Keratinocyte (primary cell): ENCODE measurements at regions not wholly inside any gene's neighbourhood (a gene's known extent, or its start where the extent isn't known, plus 50 kb on each side); places are given as distances from the start of the nearest gene placed in this dataset.

Experiments
- DNase-seq: peaks from one replicate; pipeline ENCODE4 v3.0.0-alpha.2; 2011; ENCODE audit warnings: low read depth, missing footprints, low spot score
- FAIRE-seq: peaks from 2 replicates; lab custom pipeline; 2011; peaks lifted over from hg19 to GRCh38; lab: Jason Lieb, UNC
- H2AFZ ChIP-seq: 2 replicates; pipeline ENCODE4 v1.6.0; 2012; ENCODE audit warnings: low read length, control low read depth, inconsistent platforms; ENCODE audit not compliant: control insufficient read depth
- H3K27ac ChIP-seq: 2 replicates; pipeline ENCODE4 v1.5.1; 2011; ENCODE audit warnings: low read length; ENCODE audit not compliant: control insufficient read depth, insufficient read depth
- H3K27me3 ChIP-seq: 3 replicates; pipeline ENCODE4 v1.6.0; 2011; ENCODE audit warnings: low read length; ENCODE audit not compliant: control insufficient read depth, insufficient read depth; ENCODE audit errors: extremely low read depth
- H3K36me3 ChIP-seq, 2 experiments: 2 replicates in 1 of 2; 3 replicates in 1 of 2; pipeline ENCODE4 v1.5.1; 2011; ENCODE audit warnings: low read length in 2 of 2, mild to moderate bottlenecking in 1 of 2; ENCODE audit not compliant: control insufficient read depth in 2 of 2, insufficient read depth in 2 of 2; ENCODE audit errors: extremely low read depth in 1 of 2
- H3K4me1 ChIP-seq: 3 replicates; pipeline ENCODE4 v1.5.1; 2011; ENCODE audit warnings: low read length; ENCODE audit not compliant: control insufficient read depth, insufficient read depth; ENCODE audit errors: extremely low read depth
- H3K4me2 ChIP-seq: 3 replicates; pipeline ENCODE4 v1.6.0; 2011; ENCODE audit warnings: low read depth, low read length; ENCODE audit not compliant: control insufficient read depth, insufficient read depth; ENCODE audit errors: extremely low read depth
- H3K4me3 ChIP-seq, 3 experiments: fragments of 200-600 bp in 1 of 3; sonication (generic) in 1 of 3; 2 replicates in 2 of 3; 3 replicates in 1 of 3; pipeline ENCODE4 v1.5.1; 2011 to 2016; ENCODE audit warnings: low read length in 3 of 3, mild to moderate bottlenecking in 3 of 3, control low read depth in 2 of 3, inconsistent platforms in 1 of 3, low read depth in 1 of 3, mixed read lengths in 1 of 3, mixed run types in 1 of 3, moderate library complexity in 1 of 3; ENCODE audit not compliant: control insufficient read depth in 2 of 3, insufficient read depth in 2 of 3; ENCODE audit errors: extremely low read depth in 1 of 3
- H3K79me2 ChIP-seq: 2 replicates; pipeline ENCODE4 v1.6.0; 2012; ENCODE audit warnings: low read length; ENCODE audit not compliant: control insufficient read depth, insufficient read depth
- H3K9ac ChIP-seq: 3 replicates; pipeline ENCODE4 v1.6.0; 2011; ENCODE audit warnings: low read length; ENCODE audit not compliant: control insufficient read depth, insufficient read depth; ENCODE audit errors: extremely low read depth
- H3K9me1 ChIP-seq: 3 replicates; pipeline ENCODE4 v1.6.0; 2011; ENCODE audit warnings: low read length; ENCODE audit not compliant: control insufficient read depth, insufficient read depth; ENCODE audit errors: extremely low read depth
- H3K9me3 ChIP-seq: 2 replicates; pipeline ENCODE4 v1.5.1; 2012; ENCODE audit warnings: low read depth, low read length; ENCODE audit not compliant: control insufficient read depth
- H4K20me1 ChIP-seq: 3 replicates; pipeline ENCODE4 v1.6.0; 2011; ENCODE audit warnings: low read length; ENCODE audit not compliant: control insufficient read depth, insufficient read depth; ENCODE audit errors: extremely low read depth
- CTCF ChIP-seq, 3 experiments: IDR thresholded peaks in 1 of 3; conservative IDR thresholded peaks in 1 of 3; optimal IDR thresholded peaks in 1 of 3; 2 replicates in 2 of 3; 3 replicates in 1 of 3; pipeline versions ENCODE3 to v1.5.1; 2011; ENCODE audit warnings: low read length in 3 of 3, mild to moderate bottlenecking in 3 of 3, moderate library complexity in 2 of 3, control low read depth in 1 of 3, inconsistent platforms in 1 of 3; ENCODE audit not compliant: insufficient read depth in 2 of 3; ENCODE audit errors: extremely low read depth in 1 of 3
- EZH2 ChIP-seq: IDR thresholded peaks from one replicate; pipeline ENCODE4 v1.6.1; 2012; ENCODE audit warnings: inconsistent platforms, mild to moderate bottlenecking, low read length, moderate library complexity
- dilution Hi-C: fragments of 300-500 bp; cut with MboI; formaldehyde crosslinking; loops from one replicate; pipeline ENCODE4 v1.7.0; 2020; ENCODE audit warnings: low sequenced_read_pairs; ENCODE audit not compliant: extremely low pct_ligation_motif_present

GRCh38 chr4:72777436-72777835, 208.4 kb upstream of the ADAMTS3 start:
- DNase-seq (no peak), FAIRE-seq (no peak)
- no peak overlapping the region for H3K4me3 ChIP-seq
- TF ChIP-seq EZH2 (no peak), CTCF (optimal IDR thresholded peaks at IDR 0.05 in 1 of 3, IDR thresholded peaks at IDR 0.05 in 1 of 3, conservative IDR thresholded peaks at IDR 0.05 in 1 of 3; ENCODE audit: extremely low read depth in 1 of 3, insufficient read depth in 2 of 3, low read length in 3 of 3) (no peak)
- H3K4me2 ChIP-seq, result no peak overlapping the region
- no peaks in the 10 kb centered on the region for H3K27me3 ChIP-seq
- dilution Hi-C loops, result no loop called here
- H3K9me3 ChIP-seq, result no peaks in the 10 kb centered on the region
- H3K36me3 ChIP-seq, result no peaks in the 10 kb centered on the region
- H3K27ac ChIP-seq, result no peak overlapping the region
- H3K4me1 ChIP-seq, result no peaks in the 10 kb centered on the region
- no peaks in the 10 kb centered on the region for H3K79me2 ChIP-seq
- H3K9me1 ChIP-seq, result no peaks in the 10 kb centered on the region
- no peak overlapping the region for H2AFZ ChIP-seq
- H3K9ac ChIP-seq, result no peak overlapping the region
- H4K20me1 ChIP-seq, result no peaks in the 10 kb centered on the region

- TF ChIP-seq CTCF (optimal IDR thresholded peaks at IDR 0.05 in 1 of 3, IDR thresholded peaks at IDR 0.05 in 1 of 3, conservative IDR thresholded peaks at IDR 0.05 in 1 of 3; ENCODE audit: extremely low read depth in 1 of 3, insufficient read depth in 2 of 3, low read length in 3 of 3) (no peak), EZH2 (no peak)
- H3K4me3 ChIP-seq, result no peak overlapping the region
- FAIRE-seq, result no peak
- H3K4me2 ChIP-seq, result no peak overlapping the region
- no peaks in the 10 kb centered on the region for H3K36me3 ChIP-seq
- H3K4me1 ChIP-seq, result no peaks in the 10 kb centered on the region
- H2AFZ ChIP-seq, result no peak overlapping the region
- H3K27me3 ChIP-seq, result no peaks in the 10 kb centered on the region
- H3K27ac ChIP-seq, result no peak overlapping the region
- H3K79me2 ChIP-seq, result no peaks in the 10 kb centered on the region
- H3K9me1 ChIP-seq, result no peaks in the 10 kb centered on the region
- no peaks in the 10 kb centered on the region for H3K9me3 ChIP-seq
- no peaks in the 10 kb centered on the region for H4K20me1 ChIP-seq
- DNase-seq, result no peak
- H3K9ac ChIP-seq, result no peak overlapping the region
- dilution Hi-C loops, result no loop called here
These were observed 201.7 kb upstream of the ADAMTS3 start for GRCh38 chr4:72770708-72771107.
